VCaP (cell line): ENCODE measurements at regions not wholly inside any gene's neighbourhood (a gene's known extent, or its start where the extent isn't known, plus 50 kb on each side); places are given as distances from the start of the nearest gene placed in this dataset.

Experiments used
- H3K27ac ChIP-seq: fragments of 450-650 bp; 2 replicates; pipeline ENCODE4 v1.5.1; 2017
- TF ChIP-seq, protein P1 (sequence below): fragments of 450-650 bp; conservative IDR thresholded peaks from 2 replicates; pipeline ENCODE4 v1.5.1; 2017; ENCODE audit warnings: mild to moderate bottlenecking, moderate library complexity

- TF ChIP-seq, protein P1, sequence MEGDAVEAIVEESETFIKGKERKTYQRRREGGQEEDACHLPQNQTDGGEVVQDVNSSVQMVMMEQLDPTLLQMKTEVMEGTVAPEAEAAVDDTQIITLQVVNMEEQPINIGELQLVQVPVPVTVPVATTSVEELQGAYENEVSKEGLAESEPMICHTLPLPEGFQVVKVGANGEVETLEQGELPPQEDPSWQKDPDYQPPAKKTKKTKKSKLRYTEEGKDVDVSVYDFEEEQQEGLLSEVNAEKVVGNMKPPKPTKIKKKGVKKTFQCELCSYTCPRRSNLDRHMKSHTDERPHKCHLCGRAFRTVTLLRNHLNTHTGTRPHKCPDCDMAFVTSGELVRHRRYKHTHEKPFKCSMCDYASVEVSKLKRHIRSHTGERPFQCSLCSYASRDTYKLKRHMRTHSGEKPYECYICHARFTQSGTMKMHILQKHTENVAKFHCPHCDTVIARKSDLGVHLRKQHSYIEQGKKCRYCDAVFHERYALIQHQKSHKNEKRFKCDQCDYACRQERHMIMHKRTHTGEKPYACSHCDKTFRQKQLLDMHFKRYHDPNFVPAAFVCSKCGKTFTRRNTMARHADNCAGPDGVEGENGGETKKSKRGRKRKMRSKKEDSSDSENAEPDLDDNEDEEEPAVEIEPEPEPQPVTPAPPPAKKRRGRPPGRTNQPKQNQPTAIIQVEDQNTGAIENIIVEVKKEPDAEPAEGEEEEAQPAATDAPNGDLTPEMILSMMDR, result no peak
- no peak overlapping the region for H3K27ac ChIP-seq
Measured at GRCh38 chr9:88783711-88784083, 207.6 kb upstream of the S1PR3 start.

DNA sequence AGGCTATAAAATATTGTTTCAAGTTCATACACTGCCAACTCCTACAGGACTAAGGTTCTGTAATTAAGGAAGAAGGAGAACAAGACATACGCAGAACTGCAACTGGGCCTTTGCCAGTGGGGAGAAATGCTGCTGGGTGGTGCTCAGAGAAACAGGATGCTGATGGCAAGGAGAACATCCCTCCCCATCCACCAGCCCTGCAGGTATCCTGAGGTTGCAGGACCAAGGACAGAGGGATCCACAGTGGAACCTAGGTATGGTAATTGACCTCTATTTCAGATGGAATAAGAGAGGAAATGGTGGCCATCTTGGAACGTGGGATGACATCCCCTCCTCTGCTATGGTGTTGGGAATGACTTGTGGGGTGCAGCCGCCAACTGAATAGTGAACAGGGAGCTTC lies 206.3 kb upstream of the S1PR3 start:
- TF ChIP-seq, protein P1, result no peak
- no peak overlapping the region for H3K27ac ChIP-seq

GRCh38 chr9:88786291-88787079 lies 204.8 kb upstream of the S1PR3 start:
- H3K27ac ChIP-seq, result no peak overlapping the region
- TF ChIP-seq, protein P1, result no peak

DNA sequence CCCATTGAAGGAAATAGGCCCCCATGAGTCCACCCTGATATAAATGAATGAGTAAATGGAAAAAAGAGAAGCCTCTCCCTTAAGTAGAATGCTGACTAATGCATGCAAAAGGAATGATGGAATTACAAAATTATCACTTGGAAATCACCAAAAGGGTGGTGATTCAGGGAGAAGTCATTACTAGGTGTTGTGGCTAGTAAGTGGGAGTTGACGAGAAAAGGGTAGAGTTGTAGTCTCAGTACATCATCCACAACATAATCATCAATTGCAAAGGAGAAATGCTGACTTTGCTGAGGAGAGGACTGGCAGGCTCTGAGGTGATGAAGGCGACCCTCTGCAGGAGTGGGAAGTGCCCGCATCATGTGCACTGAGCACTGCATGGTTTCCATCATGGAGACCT lies 201.5 kb upstream of the S1PR3 start:
- no peak overlapping the region for H3K27ac ChIP-seq
- TF ChIP-seq, protein P1, result no peak

GRCh38 chr9:88791105-88791805 lies 200.0 kb upstream of the S1PR3 start:
- no peak overlapping the region for H3K27ac ChIP-seq
- TF ChIP-seq, protein P1, result no peak

GRCh38 chr9:88792502-88792901 lies 198.8 kb upstream of the S1PR3 start:
- TF ChIP-seq, protein P1, result no peak
- H3K27ac ChIP-seq, result no peak overlapping the region

DNA sequence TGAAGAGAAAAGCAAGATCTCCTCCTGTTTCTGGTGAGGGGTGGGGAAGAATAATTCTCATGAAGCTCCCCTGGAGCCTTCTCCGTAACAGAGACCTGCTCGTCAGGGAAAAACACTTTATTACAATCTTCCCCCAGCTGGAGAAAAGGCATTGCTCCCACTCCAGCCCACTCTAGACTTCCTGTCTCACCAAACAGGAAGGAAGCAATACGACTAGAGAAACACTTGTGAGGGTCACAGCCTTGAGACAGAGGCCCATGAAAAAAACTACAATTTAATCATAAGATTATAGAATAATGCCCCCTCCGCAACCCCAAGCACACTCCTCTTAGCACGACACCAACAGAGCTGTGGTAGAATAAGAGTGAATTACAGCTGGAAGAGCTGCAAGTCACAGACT lies 197.2 kb upstream of the S1PR3 start:
- TF ChIP-seq, protein P1, result no peak

More for the DNA sequence above, 197.2 kb upstream of the S1PR3 start:
- no peak overlapping the region for H3K27ac ChIP-seq
